Transverse colon (tissue), 4 donors: ENCODE measurements at regions not wholly inside any gene's neighbourhood (a gene's known extent, or its start where the extent isn't known, plus 50 kb on each side); places are given as distances from the start of the nearest gene placed in this dataset.

Source experiments
- EP300 ChIP-seq: sonication (generic); formaldehyde crosslinking; IDR thresholded peaks from one replicate; pipeline ENCODE4 v1.6.1; 2017; ENCODE audit warnings: antibody characterized with exemption, low read depth
- POLR2A ChIP-seq: fragments of 450-650 bp; IDR thresholded peaks from one replicate; pipeline ENCODE4 v1.6.1; 2016; ENCODE audit warnings: antibody characterized with exemption, mild to moderate bottlenecking, moderate library complexity
- POLR2AphosphoS5 ChIP-seq, 3 donors: sonication (generic); formaldehyde crosslinking; IDR thresholded peaks; one replicate each; pipeline ENCODE4 v1.6.1; 2016; ENCODE audit warnings: antibody characterized with exemption in 3 of 3
- TF ChIP-seq, protein P1 (sequence below), 5 experiments: fragments of 200-600 bp in 3 of 5; fragments of 450-650 bp in 2 of 5; sonication (generic) in 3 of 5; IDR thresholded peaks; 1 replicate in 2 of 5; 2 replicates in 3 of 5; pipeline ENCODE4 v1.5.1; 2016 to 2017; ENCODE audit warnings: antibody characterized with exemption in 5 of 5, inconsistent platforms in 3 of 5, mild to moderate bottlenecking in 2 of 5, moderate library complexity in 1 of 5

DNA sequence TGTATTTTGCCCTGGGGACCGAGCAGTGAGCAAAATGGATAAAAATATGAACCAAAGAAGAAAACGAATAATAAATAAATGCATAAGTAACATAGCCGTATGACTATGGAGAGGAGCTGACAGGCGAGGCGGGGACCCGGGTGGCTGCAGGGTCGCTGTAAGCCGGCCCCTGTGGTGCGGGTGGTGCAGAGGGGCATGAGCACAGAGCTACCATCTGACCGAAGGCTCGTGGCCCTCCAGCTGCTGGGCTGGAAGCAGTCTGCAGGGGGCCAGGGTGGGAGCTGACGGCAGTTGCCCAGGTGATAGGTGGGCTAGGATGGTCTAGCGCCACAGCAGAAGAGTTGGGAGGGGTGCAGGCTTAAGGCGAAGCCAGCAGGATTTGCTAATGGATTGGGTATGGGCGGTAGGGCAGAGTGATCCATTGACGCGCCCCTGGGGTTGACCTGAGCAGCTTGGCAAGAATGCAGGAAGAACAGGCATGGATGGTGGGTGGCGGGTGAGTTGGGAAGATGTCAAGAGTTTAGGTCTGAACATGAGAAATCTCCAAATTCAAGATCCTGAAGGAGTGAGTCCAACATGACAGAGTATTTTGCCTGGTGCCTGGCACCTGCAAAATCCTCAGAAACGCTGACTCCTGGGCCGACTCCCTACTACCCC lies 228.0 kb downstream of the FOXL1 start:
- no peak for TF ChIP-seq POLR2AphosphoS5 (IDR thresholded peaks at IDR 0.05)
- TF ChIP-seq, protein P1, sequence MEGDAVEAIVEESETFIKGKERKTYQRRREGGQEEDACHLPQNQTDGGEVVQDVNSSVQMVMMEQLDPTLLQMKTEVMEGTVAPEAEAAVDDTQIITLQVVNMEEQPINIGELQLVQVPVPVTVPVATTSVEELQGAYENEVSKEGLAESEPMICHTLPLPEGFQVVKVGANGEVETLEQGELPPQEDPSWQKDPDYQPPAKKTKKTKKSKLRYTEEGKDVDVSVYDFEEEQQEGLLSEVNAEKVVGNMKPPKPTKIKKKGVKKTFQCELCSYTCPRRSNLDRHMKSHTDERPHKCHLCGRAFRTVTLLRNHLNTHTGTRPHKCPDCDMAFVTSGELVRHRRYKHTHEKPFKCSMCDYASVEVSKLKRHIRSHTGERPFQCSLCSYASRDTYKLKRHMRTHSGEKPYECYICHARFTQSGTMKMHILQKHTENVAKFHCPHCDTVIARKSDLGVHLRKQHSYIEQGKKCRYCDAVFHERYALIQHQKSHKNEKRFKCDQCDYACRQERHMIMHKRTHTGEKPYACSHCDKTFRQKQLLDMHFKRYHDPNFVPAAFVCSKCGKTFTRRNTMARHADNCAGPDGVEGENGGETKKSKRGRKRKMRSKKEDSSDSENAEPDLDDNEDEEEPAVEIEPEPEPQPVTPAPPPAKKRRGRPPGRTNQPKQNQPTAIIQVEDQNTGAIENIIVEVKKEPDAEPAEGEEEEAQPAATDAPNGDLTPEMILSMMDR (IDR thresholded peaks at IDR 0.05) = no peak
- no peak for TF ChIP-seq POLR2A
- no peak for TF ChIP-seq EP300
